ENCODE measurements at regions not wholly inside any gene's neighbourhood (a gene's known extent, or its start where the extent isn't known, plus 50 kb on each side); places are given as distances from the start of the nearest gene placed in this dataset.

- no peak for TF ChIP-seq CTCF (IDR thresholded peaks at IDR 0.05)
- TF ChIP-seq POLR2A (IDR thresholded peaks at IDR 0.05), result no peak
- Histone ChIP-seq H3K9me3 (no peaks in the 10 kb centered on the region), H3K4me3 (no peak overlapping the region), H3K27me3 (no peaks in the 10 kb centered on the region), H3K36me3 (no peaks in the 10 kb centered on the region), H3K27ac (no peak overlapping the region), H3K4me1 (peaks cover 0 to 1% (median 0%) of the 10 kb centered on the region in 3 donors)
- intact Hi-C loops (cut with DNase I), result no loop called here
- WGBS, 2 donors, result 81 to 91% methylated on average over 2 of the region's 2 CpGs
- DNase-seq, result no peak
These were observed 267.9 kb downstream of the CASP12 start for GRCh38 chr11:104630352-104630751.

GRCh38 chr11:104625246-104625645 lies 273.0 kb downstream of the CASP12 start:
- WGBS, 2 donors, result 34 to 50% methylated on average over 2 of the region's 2 CpGs
- intact Hi-C loops (cut with DNase I), result no loop called here
- no peak overlapping the region for H3K27ac ChIP-seq
- no peaks in the 10 kb centered on the region for H3K27me3 ChIP-seq
- H3K9me3 ChIP-seq, result no peaks in the 10 kb centered on the region
- DNase-seq, result no peak
- TF ChIP-seq CTCF (IDR thresholded peaks at IDR 0.05) (no peak), POLR2A (IDR thresholded peaks at IDR 0.05) (no peak)
- no peak overlapping the region for H3K4me3 ChIP-seq
- no peaks in the 10 kb centered on the region for H3K36me3 ChIP-seq
- H3K4me1 ChIP-seq, result peaks cover 0 to 15% (median 0%) of the 10 kb centered on the region in 3 donors

GRCh38 chr11:104624021-104624420 lies 274.2 kb downstream of the CASP12 start:
- intact Hi-C loops (cut with DNase I), result no loop called here
- Histone ChIP-seq H3K4me3 (no peak overlapping the region), H3K27ac (no peak overlapping the region), H3K27me3 (no peaks in the 10 kb centered on the region), H3K9me3 (no peaks in the 10 kb centered on the region), H3K4me1 (peaks cover 0 to 24% (median 0%) of the 10 kb centered on the region in 3 donors), H3K36me3 (no peaks in the 10 kb centered on the region)
- no peak for TF ChIP-seq CTCF (IDR thresholded peaks at IDR 0.05)
- no peak for TF ChIP-seq POLR2A (IDR thresholded peaks at IDR 0.05)
- DNase-seq, result no peak

- H3K27ac ChIP-seq, result no peak overlapping the region
- no peak for TF ChIP-seq CTCF (IDR thresholded peaks at IDR 0.05)
- no peak for TF ChIP-seq POLR2A (IDR thresholded peaks at IDR 0.05)
- intact Hi-C loops (cut with DNase I), result no loop called here
- no peaks in the 10 kb centered on the region for H3K27me3 ChIP-seq
- peaks cover 0 to 24% (median 0%) of the 10 kb centered on the region in 3 donors for H3K4me1 ChIP-seq
- H3K36me3 ChIP-seq, result no peaks in the 10 kb centered on the region
- 88 to 100% methylated on average over 1 of the region's 1 CpG for WGBS, 2 donors
- no peak overlapping the region for H3K4me3 ChIP-seq
- H3K9me3 ChIP-seq, result no peaks in the 10 kb centered on the region
- no peak for DNase-seq
These were observed 274.7 kb downstream of the CASP12 start for GRCh38 chr11:104623518-104623917.

GRCh38 chr11:104620991-104621390 lies 277.3 kb downstream of the CASP12 start:
- TF ChIP-seq POLR2A (IDR thresholded peaks at IDR 0.05), result no peak
- no peak for TF ChIP-seq CTCF (IDR thresholded peaks at IDR 0.05)
- Histone ChIP-seq H3K4me1 (peaks cover 0 to 24% (median 0%) of the 10 kb centered on the region in 3 donors), H3K27ac (no peak overlapping the region), H3K27me3 (no peaks in the 10 kb centered on the region), H3K9me3 (no peaks in the 10 kb centered on the region), H3K4me3 (no peak overlapping the region), H3K36me3 (no peaks in the 10 kb centered on the region)
- DNase-seq, result no peak
- intact Hi-C loops (cut with DNase I), result no loop called here
- 80 to 100% methylated on average over 1 of the region's 1 CpG for WGBS, 2 donors
